CD14-positive monocyte (primary cell): ENCODE measurements at regions not wholly inside any gene's neighbourhood (a gene's known extent, or its start where the extent isn't known, plus 50 kb on each side); places are given as distances from the start of the nearest gene placed in this dataset.
"Not testable (repeated sequence)": the region's sequence is repeated elsewhere in the genome, so short reads cannot be mapped to it uniquely, and the experiment has no call there.

Source experiments
- DNase-seq, 3 donors: peaks; one replicate each; pipeline ENCODE4 v3.0.0-alpha.2; 2011 to 2022
- H2AFZ ChIP-seq: 2 replicates; pipeline ENCODE4 v1.6.0; 2012; ENCODE audit warnings: mild to moderate bottlenecking, low read depth, low read length, inconsistent platforms; ENCODE audit not compliant: insufficient read depth, poor library complexity, severe bottlenecking
- H3K27ac ChIP-seq, 2 donors: 1 replicate in 1 of 2; 2 replicates in 1 of 2; pipeline ENCODE4 v1.5.1; 2012 to 2013; ENCODE audit warnings: low read length in 2 of 2, control low read depth in 1 of 2, inconsistent platforms in 1 of 2, low read depth in 1 of 2, mild to moderate bottlenecking in 1 of 2
- H3K27me3 ChIP-seq, 2 donors: one replicate each; pipeline versions ENCODE4 v1.6.0 to v1.6.1; 2011 to 2013; ENCODE audit warnings: low read length in 2 of 2; ENCODE audit not compliant: control insufficient read depth in 2 of 2, insufficient read depth in 2 of 2
- H3K36me3 ChIP-seq, 2 donors: replicated peaks in 1 of 2; 1 replicate in 1 of 2; 2 replicates in 1 of 2; pipeline versions ENCODE4 v1.5.1 to v1.6.1; 2012 to 2013; ENCODE audit warnings: low read length in 2 of 2, control low read depth in 1 of 2, inconsistent platforms in 1 of 2, mild to moderate bottlenecking in 1 of 2; ENCODE audit not compliant: insufficient read depth in 2 of 2, control insufficient read depth in 1 of 2
- H3K4me1 ChIP-seq, 2 donors: 1 replicate in 1 of 2; 2 replicates in 1 of 2; pipeline versions ENCODE4 v1.5.1 to v1.6.1; 2012 to 2013; ENCODE audit warnings: low read length in 2 of 2, control low read depth in 1 of 2, inconsistent platforms in 1 of 2, mild to moderate bottlenecking in 1 of 2, moderate library complexity in 1 of 2; ENCODE audit not compliant: insufficient read depth in 2 of 2, control insufficient read depth in 1 of 2
- H3K4me2 ChIP-seq: replicated peaks from 2 replicates; pipeline ENCODE3; 2012; ENCODE audit warnings: low read length, moderate library complexity, mild to moderate bottlenecking; ENCODE audit not compliant: poor library complexity, severe bottlenecking; ENCODE audit errors: extremely low read depth
- H3K4me3 ChIP-seq, 3 experiments: fragments of 200-600 bp in 1 of 3; sonication (generic) in 1 of 3; replicated peaks in 1 of 3; 1 replicate in 2 of 3; 2 replicates in 1 of 3; pipeline ENCODE4 v1.5.1; 2011 to 2013; ENCODE audit warnings: low read length in 3 of 3, mild to moderate bottlenecking in 3 of 3, control low read depth in 2 of 3, low read depth in 2 of 3, inconsistent platforms in 1 of 3, moderate library complexity in 1 of 3
- H3K79me2 ChIP-seq: 2 replicates; pipeline ENCODE4 v1.6.0; 2012; ENCODE audit warnings: mild to moderate bottlenecking, control low read depth, inconsistent platforms, low read length, moderate library complexity; ENCODE audit not compliant: insufficient read depth
- H3K9ac ChIP-seq: 2 replicates; pipeline ENCODE4 v1.6.0; 2017; ENCODE audit warnings: low read length, mild to moderate bottlenecking; ENCODE audit not compliant: insufficient read depth, poor library complexity, severe bottlenecking
- H3K9me3 ChIP-seq, 2 donors: replicated peaks in 1 of 2; 1 replicate in 1 of 2; 2 replicates in 1 of 2; pipeline versions ENCODE4 v1.5.1 to v1.6.1; 2012 to 2013; ENCODE audit warnings: low read length in 2 of 2, control low read depth in 1 of 2; ENCODE audit not compliant: control insufficient read depth in 1 of 2, insufficient read depth in 1 of 2
- H4K20me1 ChIP-seq: 2 replicates; pipeline ENCODE4 v1.6.0; 2012; ENCODE audit warnings: mild to moderate bottlenecking, low read length, control low read depth, moderate library complexity; ENCODE audit not compliant: insufficient read depth
- H3K27ac Mint-ChIP-seq, 7 donors: one replicate each; pipeline ENCODE4 v1.8.0; 2020; ENCODE audit warnings: mild to moderate bottlenecking in 7 of 7, mixed read lengths in 7 of 7, moderate library complexity in 6 of 7, inconsistent platforms in 2 of 7
- H3K27me3 Mint-ChIP-seq, 3 donors: one replicate each; pipeline ENCODE4 v1.8.0; 2021 to 2022; ENCODE audit warnings: low read depth in 3 of 3, mild to moderate bottlenecking in 3 of 3, mixed read lengths in 3 of 3, moderate library complexity in 3 of 3, inconsistent platforms in 1 of 3
- H3K36me3 Mint-ChIP-seq, 2 donors: one replicate each; pipeline ENCODE4 v1.8.0; 2020; ENCODE audit warnings: mixed read lengths in 2 of 2, inconsistent platforms in 1 of 2, mild to moderate bottlenecking in 1 of 2
- H3K4me1 Mint-ChIP-seq: one replicate; pipeline ENCODE4 v1.8.0; 2020; ENCODE audit warnings: mild to moderate bottlenecking, mixed read lengths
- H3K4me3 Mint-ChIP-seq, 2 donors: one replicate each; pipeline ENCODE4 v1.8.0; 2020; ENCODE audit warnings: mild to moderate bottlenecking in 2 of 2, mixed read lengths in 2 of 2, moderate library complexity in 1 of 2
- H3K9me3 Mint-ChIP-seq, 7 donors: one replicate each; pipeline ENCODE4 v1.8.0; 2020 to 2022; ENCODE audit warnings: mixed read lengths in 7 of 7, mild to moderate bottlenecking in 6 of 7, moderate library complexity in 6 of 7, inconsistent platforms in 2 of 7
- WGBS: methylation state at CpG from one replicate; pipeline ENCODE4 v1.1.5; 2013; ENCODE audit warnings: missing lambda C conversion rate; ENCODE audit not compliant: insufficient coverage; 5-methylcytosine and 5-hydroxymethylcytosine counted together
- intact Hi-C, 2 donors: fragments of 100-400 bp; cut with micrococcal nuclease; formaldehyde crosslinking; loops; one replicate each; pipeline versions ENCODE4 v1.15.0 to v1.15.1; 2023
- TF ChIP-seq, protein P1 (sequence below): fragments of 200-600 bp; IDR thresholded peaks from one replicate; pipeline ENCODE4 v1.8.0; 2022; ENCODE audit warnings: antibody characterized with exemption, mild to moderate bottlenecking

DNA sequence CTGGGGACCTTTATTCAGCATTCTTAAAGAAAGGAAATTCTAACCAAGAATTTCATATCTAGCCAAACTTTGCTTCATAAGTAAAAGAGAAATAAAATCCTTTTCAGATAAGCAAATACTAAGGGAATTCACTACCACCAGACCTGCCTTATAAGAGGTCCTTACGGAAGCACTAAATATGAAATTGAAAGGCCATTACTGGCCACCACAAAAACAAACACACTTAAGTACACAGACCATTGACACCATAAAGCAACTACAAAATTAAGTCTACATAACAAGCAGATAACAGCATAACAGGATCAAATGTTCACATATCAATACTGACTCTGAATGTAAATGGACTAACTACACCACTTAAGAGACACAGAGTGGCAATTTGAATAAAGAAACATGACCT, 361.4 kb upstream of the POU5F2 start:
- Mint-ChIP-seq H3K4me3 (no peak overlapping the region), H3K9me3 (peaks cover 29 to 58% (median 42%) of the 10 kb centered on the region in 7 donors), H3K27me3 (peaks cover 0 to 2% (median 0%) of the 10 kb centered on the region in 3 donors), H3K36me3 (peaks cover 18 to 22% of the 10 kb centered on the region in 2 donors), H3K4me1 (no peaks in the 10 kb centered on the region), H3K27ac (no peak overlapping the region)
- Histone ChIP-seq H3K4me3 (no peak overlapping the region), H3K36me3 (no peaks in the 10 kb centered on the region), H3K4me2 (no peak overlapping the region), H3K9me3 (peaks cover 2 to 23% of the 10 kb centered on the region in 2 donors), H3K79me2 (peaks cover 86% of the 10 kb centered on the region), H4K20me1 (peaks cover 4% of the 10 kb centered on the region), H3K27me3 (no peaks in the 10 kb centered on the region), H3K27ac (no peak overlapping the region), H2AFZ (no peak overlapping the region), H3K9ac (no peak overlapping the region), H3K4me1 (no peaks in the 10 kb centered on the region)
- intact Hi-C loops: no loop called here
- TF ChIP-seq, protein P1, sequence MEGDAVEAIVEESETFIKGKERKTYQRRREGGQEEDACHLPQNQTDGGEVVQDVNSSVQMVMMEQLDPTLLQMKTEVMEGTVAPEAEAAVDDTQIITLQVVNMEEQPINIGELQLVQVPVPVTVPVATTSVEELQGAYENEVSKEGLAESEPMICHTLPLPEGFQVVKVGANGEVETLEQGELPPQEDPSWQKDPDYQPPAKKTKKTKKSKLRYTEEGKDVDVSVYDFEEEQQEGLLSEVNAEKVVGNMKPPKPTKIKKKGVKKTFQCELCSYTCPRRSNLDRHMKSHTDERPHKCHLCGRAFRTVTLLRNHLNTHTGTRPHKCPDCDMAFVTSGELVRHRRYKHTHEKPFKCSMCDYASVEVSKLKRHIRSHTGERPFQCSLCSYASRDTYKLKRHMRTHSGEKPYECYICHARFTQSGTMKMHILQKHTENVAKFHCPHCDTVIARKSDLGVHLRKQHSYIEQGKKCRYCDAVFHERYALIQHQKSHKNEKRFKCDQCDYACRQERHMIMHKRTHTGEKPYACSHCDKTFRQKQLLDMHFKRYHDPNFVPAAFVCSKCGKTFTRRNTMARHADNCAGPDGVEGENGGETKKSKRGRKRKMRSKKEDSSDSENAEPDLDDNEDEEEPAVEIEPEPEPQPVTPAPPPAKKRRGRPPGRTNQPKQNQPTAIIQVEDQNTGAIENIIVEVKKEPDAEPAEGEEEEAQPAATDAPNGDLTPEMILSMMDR: no peak
- DNase-seq: no peak
- WGBS: 100% methylated on average over 1 of the region's 1 CpG

GRCh38 chr5:94097384-94097783, 356.0 kb upstream of the POU5F2 start:
- Histone ChIP-seq H4K20me1 (peaks cover 12% of the 10 kb centered on the region), H3K79me2 (peaks cover 74% of the 10 kb centered on the region), H3K9me3 (peaks cover 15 to 23% of the 10 kb centered on the region in 2 donors)
- intact Hi-C loops, H3K9ac ChIP-seq, H3K27ac ChIP-seq, H3K4me3 ChIP-seq, H3K4me1 ChIP-seq, H3K36me3 ChIP-seq, H3K4me3 Mint-ChIP-seq, H3K27me3 Mint-ChIP-seq, H3K27me3 ChIP-seq, H3K27ac Mint-ChIP-seq, DNase-seq, H3K4me2 ChIP-seq, H3K4me1 Mint-ChIP-seq, H2AFZ ChIP-seq: not testable (repeated sequence)
- Mint-ChIP-seq H3K9me3 (peaks cover 23 to 43% (median 34%) of the 10 kb centered on the region in 7 donors), H3K36me3 (peaks cover 13 to 25% of the 10 kb centered on the region in 2 donors)
- 100% methylated on average over 2 of the region's 2 CpGs for WGBS
